Spleen (tissue), 11 donors: ENCODE measurements at regions not wholly inside any gene's neighbourhood (a gene's known extent, or its start where the extent isn't known, plus 50 kb on each side); places are given as distances from the start of the nearest gene placed in this dataset.
"Not testable (repeated sequence)": the region's sequence is repeated elsewhere in the genome, so short reads cannot be mapped to it uniquely, and the experiment has no call there.

ENCODE experiments used
- DNase-seq: peaks from one replicate; pipeline ENCODE4 v3.0.0-alpha.2; 2020
- H3K27ac ChIP-seq, 8 donors: fragments of 200-600 bp; sonication (generic) in 7 of 8; 1 replicate in 4 of 8; 2 replicates in 4 of 8; pipeline versions ENCODE4 v1.5.0 to v1.8.0; 2016 to 2021; ENCODE audit warnings: inconsistent platforms in 4 of 8, mild to moderate bottlenecking in 4 of 8, moderate library complexity in 1 of 8
- H3K27me3 ChIP-seq, 7 donors: fragments of 200-600 bp; sonication (generic) in 6 of 7; replicated peaks in 1 of 7; 1 replicate in 4 of 7; 2 replicates in 3 of 7; pipeline versions ENCODE4 v1.5.0 to v1.8.0; 2016 to 2021; ENCODE audit warnings: inconsistent platforms in 3 of 7, mild to moderate bottlenecking in 1 of 7
- H3K36me3 ChIP-seq, 6 donors: fragments of 200-600 bp; sonication (generic) in 5 of 6; 1 replicate in 4 of 6; 2 replicates in 2 of 6; pipeline versions ENCODE4 v1.5.0 to v1.8.0; 2016 to 2021; ENCODE audit warnings: inconsistent platforms in 2 of 6
- H3K4me1 ChIP-seq, 6 donors: fragments of 200-600 bp; sonication (generic) in 5 of 6; 1 replicate in 3 of 6; 2 replicates in 3 of 6; pipeline versions ENCODE4 v1.5.0 to v1.8.0; 2016 to 2021; ENCODE audit warnings: inconsistent platforms in 3 of 6
- H3K4me3 ChIP-seq, 8 donors: fragments of 200-600 bp; sonication (generic) in 7 of 8; 1 replicate in 4 of 8; 2 replicates in 4 of 8; pipeline versions ENCODE4 v1.5.0 to v1.8.0; 2016 to 2021; ENCODE audit warnings: inconsistent platforms in 4 of 8, mild to moderate bottlenecking in 4 of 8, moderate library complexity in 2 of 8
- H3K9me3 ChIP-seq, 8 donors: fragments of 200-600 bp; sonication (generic) in 7 of 8; 1 replicate in 4 of 8; 2 replicates in 4 of 8; pipeline versions ENCODE4 v1.5.0 to v1.8.0; 2016 to 2021; ENCODE audit warnings: inconsistent platforms in 4 of 8
- CTCF ChIP-seq, 11 experiments: fragments of 200-600 bp in 7 of 11; fragments of 450-650 bp in 4 of 11; sonication (generic) in 4 of 11; IDR thresholded peaks in 8 of 11; conservative IDR thresholded peaks in 3 of 11; 1 replicate in 7 of 11; 2 replicates in 4 of 11; pipeline versions ENCODE4 v1.4.0 to v1.8.0; 2016 to 2021; ENCODE audit warnings: antibody characterized with exemption in 11 of 11, inconsistent platforms in 4 of 11, mild to moderate bottlenecking in 1 of 11
- POLR2A ChIP-seq, 3 donors: fragments of 450-650 bp; IDR thresholded peaks; one replicate each; pipeline ENCODE4 v1.5.1; 2017; ENCODE audit warnings: antibody characterized with exemption in 3 of 3, mild to moderate bottlenecking in 1 of 3
- POLR2AphosphoS5 ChIP-seq, 3 donors: sonication (generic); formaldehyde crosslinking; IDR thresholded peaks; one replicate each; pipeline ENCODE4 v1.5.1; 2017; ENCODE audit warnings: antibody characterized with exemption in 3 of 3
- WGBS, 5 donors: extraction: QIAGEN DNeasy Blood & Tissue Kit in 3 of 5; methylation state at CpG; one replicate each; pipeline versions ENCODE4 v1.1.5 to v1.1.7; 2013 to 2018; 5-methylcytosine and 5-hydroxymethylcytosine counted together
- intact Hi-C: fragments of 100-400 bp; cut with DNase I; formaldehyde crosslinking; loops from one replicate; pipeline ENCODE4 v1.15.0; 2023; ENCODE audit warnings: low total_unique reads
- donor health status: healthy with polysubstance abuse.
- donor health status: DM: no; HTN: no; CAD: no; lungs with moderate emphysema.
- donor health status: DM: no; HTN: no; CAD: no.
- donor health status: Bipolar disorder and iron deficiency.
- donor health status: healthy.
- donor health status: DM: no; HTN: no; CAD: no.
- donor health status: DM: yes; HTN: yes; CAD: no.

GRCh38 chr2:155481141-155481540, 782.6 kb downstream of the KCNJ3 start:
- no peaks in the 10 kb centered on the region for H3K27me3 ChIP-seq
- H3K27ac ChIP-seq = no peak overlapping the region
- no peak for DNase-seq
- TF ChIP-seq POLR2AphosphoS5 (IDR thresholded peaks at IDR 0.05) = no peak
- no peak for TF ChIP-seq POLR2A (IDR thresholded peaks at IDR 0.05)
- TF ChIP-seq CTCF (IDR thresholded peaks at IDR 0.05 in 8 of 11, conservative IDR thresholded peaks at IDR 0.05 in 3 of 11) = no peak
- no peak overlapping the region for H3K4me3 ChIP-seq
- no peaks in the 10 kb centered on the region for H3K36me3 ChIP-seq
- H3K9me3 ChIP-seq = peaks cover 0 to 4% (median 0%) of the 10 kb centered on the region in 8 donors
- intact Hi-C loops = no loop called here
- no peaks in the 10 kb centered on the region for H3K4me1 ChIP-seq

- H3K36me3 ChIP-seq, H3K27ac ChIP-seq, intact Hi-C loops, H3K4me1 ChIP-seq, H3K4me3 ChIP-seq, H3K9me3 ChIP-seq, DNase-seq, H3K27me3 ChIP-seq: not testable (repeated sequence)
- 83 to 92% (median 87%) methylated on average over 12 to 14 of the region's 14 CpGs for WGBS, 5 donors
Measured at GRCh38 chr2:155472018-155472417, 773.5 kb downstream of the KCNJ3 start.

- no peak overlapping the region for H3K27ac ChIP-seq
- intact Hi-C loops = no loop called here
- whole genome bisulfite sequencing, 5 donors = 85 to 95% (median 88%) methylated on average over 1 of the region's 1 CpG
- no peak overlapping the region for H3K4me3 ChIP-seq
- H3K36me3 ChIP-seq = no peaks in the 10 kb centered on the region
- no peaks in the 10 kb centered on the region for H3K4me1 ChIP-seq
- TF ChIP-seq POLR2A (IDR thresholded peaks at IDR 0.05) (no peak), CTCF (IDR thresholded peaks at IDR 0.05 in 8 of 11, conservative IDR thresholded peaks at IDR 0.05 in 3 of 11) (no peak), POLR2AphosphoS5 (IDR thresholded peaks at IDR 0.05) (no peak)
- no peak for DNase-seq
- H3K9me3 ChIP-seq = no peaks in the 10 kb centered on the region
- H3K27me3 ChIP-seq = no peaks in the 10 kb centered on the region
Measured at GRCh38 chr2:155456222-155456621, 757.7 kb downstream of the KCNJ3 start.

GRCh38 chr2:155442755-155443372, 744.4 kb downstream of the KCNJ3 start:
- intact Hi-C loops = no loop called here
- DNase-seq = no peak
- 73 to 93% (median 85%) methylated on average over 2 of the region's 2 CpGs for WGBS, 5 donors
- H3K27ac ChIP-seq = no peak overlapping the region
- H3K4me3 ChIP-seq = no peak overlapping the region
- no peaks in the 10 kb centered on the region for H3K4me1 ChIP-seq
- peaks cover 0 to 11% (median 5%) of the 10 kb centered on the region in 8 donors for H3K9me3 ChIP-seq
- no peak for TF ChIP-seq POLR2AphosphoS5 (IDR thresholded peaks at IDR 0.05)
- TF ChIP-seq POLR2A (IDR thresholded peaks at IDR 0.05) = no peak
- no peak for TF ChIP-seq CTCF (IDR thresholded peaks at IDR 0.05 in 8 of 11, conservative IDR thresholded peaks at IDR 0.05 in 3 of 11)
- no peaks in the 10 kb centered on the region for H3K36me3 ChIP-seq
- no peaks in the 10 kb centered on the region for H3K27me3 ChIP-seq

GRCh38 chr2:155442088-155442487, 743.6 kb downstream of the KCNJ3 start:
- TF ChIP-seq POLR2A (IDR thresholded peaks at IDR 0.05) = no peak
- no peak for TF ChIP-seq CTCF (IDR thresholded peaks at IDR 0.05 in 8 of 11, conservative IDR thresholded peaks at IDR 0.05 in 3 of 11)
- no peak for TF ChIP-seq POLR2AphosphoS5 (IDR thresholded peaks at IDR 0.05)
- H3K27me3 ChIP-seq = no peaks in the 10 kb centered on the region
- no peak overlapping the region for H3K27ac ChIP-seq
- intact Hi-C loops = no loop called here
- H3K4me1 ChIP-seq = no peaks in the 10 kb centered on the region
- H3K9me3 ChIP-seq = peaks cover 0 to 18% (median 12%) of the 10 kb centered on the region in 8 donors
- no peak for DNase-seq
- no peak overlapping the region for H3K4me3 ChIP-seq
- WGBS, 5 donors = 63 to 77% (median 73%) methylated on average over 2 of the region's 2 CpGs
- no peaks in the 10 kb centered on the region for H3K36me3 ChIP-seq
